A673 (cell line): ENCODE measurements at regions not wholly inside any gene's neighbourhood (a gene's known extent, or its start where the extent isn't known, plus 50 kb on each side); places are given as distances from the start of the nearest gene placed in this dataset.

Experiments
- CTCF ChIP-seq: fragments of 300-800, 200-600 bp; sonication (generic); conservative IDR thresholded peaks from 2 replicates; pipeline ENCODE4 v1.5.1; 2017; ENCODE audit warnings: low read depth, mild to moderate bottlenecking, antibody characterized with exemption, low read length, moderate library complexity, mixed read lengths
- EZH2 ChIP-seq: fragments of 200-600 bp; sonication (generic); IDR thresholded peaks from 2 replicates; pipeline ENCODE4 v1.6.1; 2017; ENCODE audit warnings: borderline replicate concordance, low read depth, mild to moderate bottlenecking, mixed read lengths, antibody characterized with exemption, low read length; ENCODE audit not compliant: poor library complexity, severe bottlenecking

- TF ChIP-seq CTCF (peak; percentile 39), EZH2 (no peak)
These were observed 355.4 kb downstream of the MAN2A1 start for GRCh38 chr5:110045158-110045557.
